Gastroesophageal sphincter (tissue), 3 donors: ENCODE measurements at regions not wholly inside any gene's neighbourhood (a gene's known extent, or its start where the extent isn't known, plus 50 kb on each side); places are given as distances from the start of the nearest gene placed in this dataset.

ENCODE experiments used
- CTCF ChIP-seq, 4 experiments: fragments of 200-600 bp in 2 of 4; fragments of 450-650 bp in 2 of 4; sonication (generic) in 1 of 4; IDR thresholded peaks; one replicate each; pipeline ENCODE4 v1.5.1; 2017 to 2019; ENCODE audit warnings: antibody characterized with exemption in 4 of 4, mild to moderate bottlenecking in 2 of 4, moderate library complexity in 2 of 4
- EP300 ChIP-seq: sonication (generic); formaldehyde crosslinking; IDR thresholded peaks from one replicate; pipeline ENCODE4 v1.6.1; 2017; ENCODE audit warnings: antibody characterized with exemption, mild to moderate bottlenecking
- POLR2A ChIP-seq, 2 donors: fragments of 450-650 bp; IDR thresholded peaks; one replicate each; pipeline ENCODE4 v1.6.1; 2017; ENCODE audit warnings: antibody characterized with exemption in 2 of 2, mild to moderate bottlenecking in 2 of 2, moderate library complexity in 1 of 2
- POLR2AphosphoS5 ChIP-seq: sonication (generic); formaldehyde crosslinking; IDR thresholded peaks from one replicate; pipeline ENCODE4 v1.6.1; 2017; ENCODE audit warnings: antibody characterized with exemption

- TF ChIP-seq EP300 (no peak), CTCF (IDR thresholded peaks at IDR 0.05) (no peak), POLR2A (IDR thresholded peaks at IDR 0.05) (no peak), POLR2AphosphoS5 (no peak)
These were observed 691.1 kb upstream of the C9orf72 start for GRCh38 chr9:28264368-28264767.
